Right atrium auricular region (tissue), 2 donors: ENCODE measurements at regions not wholly inside any gene's neighbourhood (a gene's known extent, or its start where the extent isn't known, plus 50 kb on each side); places are given as distances from the start of the nearest gene placed in this dataset.
"Not testable (repeated sequence)": the region's sequence is repeated elsewhere in the genome, so short reads cannot be mapped to it uniquely, and the experiment has no call there.

ENCODE experiments used
- DNase-seq: peaks from one replicate; pipeline ENCODE4 v3.0.0-alpha.2; 2019; ENCODE audit warnings: low spot score
- H3K27ac ChIP-seq, 2 donors: fragments of 200-600 bp; sonication (generic); 1 replicate in 1 of 2; 2 replicates in 1 of 2; pipeline ENCODE4 v1.5.1; 2016 to 2019
- H3K27me3 ChIP-seq, 2 donors: fragments of 200-600 bp; sonication (generic); one replicate each; pipeline versions ENCODE4 v1.5.1 to v1.6.0; 2017 to 2019
- H3K36me3 ChIP-seq: fragments of 200-600 bp; sonication (generic); one replicate; pipeline ENCODE4 v1.5.1; 2016
- H3K4me1 ChIP-seq, 2 donors: fragments of 200-600 bp; sonication (generic); one replicate each; pipeline versions ENCODE4 v1.5.1 to v1.6.0; 2017 to 2019
- H3K4me3 ChIP-seq, 2 donors: fragments of 200-600 bp; sonication (generic); 1 replicate in 1 of 2; 2 replicates in 1 of 2; pipeline ENCODE4 v1.5.1; 2017 to 2019; ENCODE audit warnings: mild to moderate bottlenecking in 1 of 2, moderate library complexity in 1 of 2
- H3K9me3 ChIP-seq, 2 donors: fragments of 200-600 bp; sonication (generic); one replicate each; pipeline ENCODE4 v1.5.1; 2019
- TF ChIP-seq, protein P1 (sequence below), 2 donors: fragments of 200-600 bp; sonication (generic); IDR thresholded peaks; one replicate each; pipeline ENCODE4 v1.5.1; 2019; ENCODE audit warnings: antibody characterized with exemption in 2 of 2

DNA sequence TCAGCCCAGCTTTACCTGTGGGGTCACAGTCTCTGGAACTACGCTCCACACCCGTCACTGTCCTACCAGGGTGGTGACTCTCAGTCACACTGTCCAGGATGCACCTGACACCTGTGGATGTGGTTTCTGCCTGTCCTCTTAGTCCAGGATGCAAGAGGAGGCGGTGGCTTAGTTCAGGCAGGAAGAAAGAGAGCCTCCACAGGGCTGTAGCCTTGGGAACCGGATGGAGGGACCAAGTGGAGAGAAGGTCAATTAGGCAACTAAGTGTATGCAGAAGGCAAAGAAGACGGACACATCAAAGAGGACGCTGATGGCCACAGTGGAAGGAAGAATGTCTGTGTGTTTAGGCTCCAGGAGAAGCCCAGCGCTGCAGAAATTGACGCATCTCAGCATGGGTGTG, 153.9 kb upstream of the IRF2BP2 start:
- H3K27me3 ChIP-seq, result no peaks in the 10 kb centered on the region
- no peaks in the 10 kb centered on the region for H3K36me3 ChIP-seq
- H3K4me1 ChIP-seq, result no peaks in the 10 kb centered on the region
- no peaks in the 10 kb centered on the region for H3K9me3 ChIP-seq
- H3K4me3 ChIP-seq, result no peak overlapping the region
- TF ChIP-seq, protein P1, sequence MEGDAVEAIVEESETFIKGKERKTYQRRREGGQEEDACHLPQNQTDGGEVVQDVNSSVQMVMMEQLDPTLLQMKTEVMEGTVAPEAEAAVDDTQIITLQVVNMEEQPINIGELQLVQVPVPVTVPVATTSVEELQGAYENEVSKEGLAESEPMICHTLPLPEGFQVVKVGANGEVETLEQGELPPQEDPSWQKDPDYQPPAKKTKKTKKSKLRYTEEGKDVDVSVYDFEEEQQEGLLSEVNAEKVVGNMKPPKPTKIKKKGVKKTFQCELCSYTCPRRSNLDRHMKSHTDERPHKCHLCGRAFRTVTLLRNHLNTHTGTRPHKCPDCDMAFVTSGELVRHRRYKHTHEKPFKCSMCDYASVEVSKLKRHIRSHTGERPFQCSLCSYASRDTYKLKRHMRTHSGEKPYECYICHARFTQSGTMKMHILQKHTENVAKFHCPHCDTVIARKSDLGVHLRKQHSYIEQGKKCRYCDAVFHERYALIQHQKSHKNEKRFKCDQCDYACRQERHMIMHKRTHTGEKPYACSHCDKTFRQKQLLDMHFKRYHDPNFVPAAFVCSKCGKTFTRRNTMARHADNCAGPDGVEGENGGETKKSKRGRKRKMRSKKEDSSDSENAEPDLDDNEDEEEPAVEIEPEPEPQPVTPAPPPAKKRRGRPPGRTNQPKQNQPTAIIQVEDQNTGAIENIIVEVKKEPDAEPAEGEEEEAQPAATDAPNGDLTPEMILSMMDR (IDR thresholded peaks at IDR 0.05), result no peak
- no peak for DNase-seq
- no peak overlapping the region for H3K27ac ChIP-seq

- TF ChIP-seq, protein P1 (IDR thresholded peaks at IDR 0.05), result no peak
- H3K27ac ChIP-seq, result no peak overlapping the region
Observed at GRCh38 chr1:234763367-234763766, 153.4 kb upstream of the IRF2BP2 start.

DNA sequence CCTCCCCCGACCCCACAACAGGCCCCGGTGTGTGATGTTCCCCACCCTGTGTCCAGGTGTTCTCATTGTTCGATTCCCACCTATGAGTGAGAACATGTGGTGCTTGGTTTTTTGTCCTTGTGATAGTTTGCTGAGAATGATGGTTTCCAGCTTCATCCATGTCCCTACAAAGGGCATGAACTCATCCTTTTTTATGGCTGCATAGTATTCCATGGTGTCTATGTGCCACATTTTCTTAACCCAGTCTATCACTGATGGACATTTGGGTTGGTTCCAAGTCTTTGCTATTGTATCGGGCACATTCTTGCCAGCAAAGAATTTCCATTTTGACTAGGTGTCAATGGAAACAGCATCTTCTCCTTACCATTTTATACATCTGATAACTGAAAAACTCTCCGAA, 152.1 kb upstream of the IRF2BP2 start:
- H3K4me1 ChIP-seq, H3K27me3 ChIP-seq, H3K9me3 ChIP-seq, H3K4me3 ChIP-seq, H3K36me3 ChIP-seq, DNase-seq, H3K27ac ChIP-seq: not testable (repeated sequence)

More at GRCh38 chr1:234763367-234763766, 153.4 kb upstream of the IRF2BP2 start:
- no peak overlapping the region for H3K4me3 ChIP-seq
- H3K9me3 ChIP-seq, result no peaks in the 10 kb centered on the region
- no peaks in the 10 kb centered on the region for H3K27me3 ChIP-seq
- H3K4me1 ChIP-seq, result no peaks in the 10 kb centered on the region
- DNase-seq, result no peak
- H3K36me3 ChIP-seq, result no peaks in the 10 kb centered on the region

DNA sequence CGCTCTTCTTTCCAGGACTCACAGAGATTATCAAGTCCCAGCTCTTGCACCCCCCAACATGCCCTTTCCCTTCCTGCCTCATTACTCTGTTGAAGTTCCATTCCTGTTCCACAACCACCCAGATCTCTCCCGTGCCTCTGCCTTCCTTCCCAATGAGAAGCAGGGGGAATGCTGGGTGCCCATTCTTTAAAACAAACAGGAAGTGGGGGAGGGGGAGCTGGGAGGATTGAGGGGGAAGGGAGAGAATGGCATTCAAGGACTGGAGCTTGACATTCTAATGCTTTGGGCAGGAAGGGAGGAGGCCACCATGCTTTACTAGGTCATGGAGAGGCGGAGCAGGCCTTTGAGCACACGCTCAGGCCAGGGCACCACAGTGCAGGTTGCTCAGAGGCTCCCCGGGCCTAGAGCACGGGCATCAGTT, 150.3 kb upstream of the IRF2BP2 start:
- TF ChIP-seq, protein P1 (IDR thresholded peaks at IDR 0.05), result no peak
- Histone ChIP-seq H3K4me3 (no peak overlapping the region), H3K27ac (no peak overlapping the region), H3K4me1 (peaks cover 0 to 8% of the 10 kb centered on the region in 2 donors), H3K27me3 (no peaks in the 10 kb centered on the region), H3K36me3 (no peaks in the 10 kb centered on the region), H3K9me3 (no peaks in the 10 kb centered on the region)
- no peak for DNase-seq

- Histone ChIP-seq H3K9me3 (no peaks in the 10 kb centered on the region), H3K4me3 (no peak overlapping the region), H3K27ac (no peak overlapping the region), H3K4me1 (peaks cover 0 to 13% of the 10 kb centered on the region in 2 donors), H3K27me3 (no peaks in the 10 kb centered on the region), H3K36me3 (no peaks in the 10 kb centered on the region)
- TF ChIP-seq, protein P1 (IDR thresholded peaks at IDR 0.05), result no peak
- DNase-seq, result no peak
Observed at GRCh38 chr1:234759888-234760287, 149.9 kb upstream of the IRF2BP2 start.

GRCh38 chr1:234758851-234759250, 148.9 kb upstream of the IRF2BP2 start:
- Histone ChIP-seq H3K27me3 (no peaks in the 10 kb centered on the region), H3K36me3 (no peaks in the 10 kb centered on the region), H3K27ac (no peak overlapping the region), H3K9me3 (no peaks in the 10 kb centered on the region), H3K4me3 (no peak overlapping the region), H3K4me1 (peaks cover 0 to 13% of the 10 kb centered on the region in 2 donors)
- no peak for DNase-seq
- TF ChIP-seq, protein P1 (IDR thresholded peaks at IDR 0.05), result no peak
